Astrocyte of the spinal cord (primary cell): ENCODE measurements at regions not wholly inside any gene's neighbourhood (a gene's known extent, or its start where the extent isn't known, plus 50 kb on each side); places are given as distances from the start of the nearest gene placed in this dataset.

Experiments
- DNase-seq: peaks from one replicate; pipeline ENCODE4 v3.0.0; 2011; ENCODE audit warnings: low read depth, low spot score
- H3K4me3 ChIP-seq: 2 replicates; pipeline ENCODE4 v1.5.1; 2011; ENCODE audit warnings: low read depth, mild to moderate bottlenecking, low read length, moderate library complexity
- CTCF ChIP-seq: IDR thresholded peaks from 2 replicates; pipeline ENCODE4 v1.5.1; 2012; ENCODE audit warnings: low read depth, mild to moderate bottlenecking, low read length, inconsistent platforms
- in situ Hi-C: cut with HindIII; loops from 2 replicates; pipeline ENCODE4 v1.10.0; 2017; ENCODE audit warnings: low sequenced_read_pairs

DNA sequence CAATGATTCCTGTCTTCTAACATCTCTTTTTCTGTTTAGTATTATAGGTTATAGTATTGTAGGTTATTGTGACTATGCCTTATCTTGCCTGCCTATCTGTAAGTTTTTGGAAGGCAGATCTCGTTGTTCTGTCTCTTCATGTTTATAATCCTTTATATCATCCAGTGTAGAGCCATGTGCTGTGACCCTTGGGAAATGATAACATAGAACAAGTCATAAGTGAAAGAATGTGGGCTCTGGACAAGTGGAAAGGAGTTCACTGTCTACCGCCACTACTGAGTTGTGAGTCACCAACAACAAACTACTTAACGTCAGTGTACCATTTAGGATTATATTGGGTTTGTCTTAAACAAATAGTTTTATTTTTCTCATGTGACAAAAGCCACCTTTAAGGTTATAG lies 139.3 kb downstream of the LYPLAL1 start:
- H3K4me3 ChIP-seq: no peak overlapping the region
- peak; percentile 70 for DNase-seq
- TF ChIP-seq CTCF: no peak
- in situ Hi-C loops: no loop called here

- H3K4me3 ChIP-seq: no peak overlapping the region
- peak; percentile 47 for DNase-seq
- in situ Hi-C loops: no loop called here
- no peak for TF ChIP-seq CTCF
Measured at GRCh38 chr1:219310181-219310728, 136.6 kb downstream of the LYPLAL1 start.

- no peak for TF ChIP-seq CTCF
- no peak overlapping the region for H3K4me3 ChIP-seq
- in situ Hi-C loops: no loop called here
- DNase-seq: no peak
Measured at GRCh38 chr1:219308367-219308766, 134.7 kb downstream of the LYPLAL1 start.

DNA sequence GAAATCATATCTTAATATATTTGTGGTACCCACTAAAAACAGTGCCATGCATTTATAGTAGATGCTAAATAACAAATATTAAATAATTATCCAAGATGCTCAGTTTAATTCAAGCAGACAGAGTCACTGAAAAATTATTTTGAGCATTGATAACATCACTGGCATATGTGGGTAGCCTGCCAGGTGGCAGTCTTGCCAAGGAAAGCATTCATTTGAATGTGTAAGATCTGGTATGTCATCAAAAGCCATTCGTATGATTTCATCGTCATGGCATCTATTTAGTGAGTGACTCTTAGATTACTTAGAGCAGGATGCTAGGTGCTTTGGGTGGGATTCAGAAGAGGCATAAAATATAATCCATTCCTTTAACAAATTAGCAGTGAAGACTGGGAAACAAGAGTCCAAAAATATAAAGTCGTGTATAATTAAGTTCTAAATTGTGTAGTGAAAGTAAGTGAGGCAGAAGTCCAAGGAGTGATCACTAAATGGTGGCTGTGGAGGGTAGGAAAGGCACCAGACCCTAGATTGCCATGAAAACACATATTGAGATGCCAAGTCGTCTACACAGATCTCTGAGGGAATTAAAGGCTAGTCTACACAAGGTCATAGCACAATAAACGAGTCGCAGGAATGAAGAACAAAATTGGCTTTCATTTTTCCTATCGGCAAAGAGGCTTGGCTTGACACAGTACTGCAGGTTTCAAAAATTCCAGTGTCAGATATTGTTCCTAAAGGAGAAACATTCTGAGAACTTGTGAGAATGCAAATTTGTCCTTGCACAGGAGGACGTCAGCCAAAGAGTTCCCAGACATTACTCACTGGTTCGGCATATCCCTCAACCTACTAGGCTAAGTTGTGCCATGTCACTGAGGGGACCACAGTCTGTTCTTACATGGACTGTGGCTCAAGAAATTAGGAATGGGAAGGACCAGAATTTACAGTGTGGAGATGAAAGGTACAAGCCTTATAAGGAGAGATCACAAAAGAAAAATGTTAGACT lies 130.8 kb downstream of the LYPLAL1 start:
- H3K4me3 ChIP-seq: no peak overlapping the region
- in situ Hi-C loops: no loop called here
- peak; percentile 67 for DNase-seq
- TF ChIP-seq CTCF: no peak

- no peak for TF ChIP-seq CTCF
- peak; percentile 12 for DNase-seq
- no peak overlapping the region for H3K4me3 ChIP-seq
- in situ Hi-C loops: no loop called here
Measured at GRCh38 chr1:219302697-219303096, 129.0 kb downstream of the LYPLAL1 start.

DNA sequence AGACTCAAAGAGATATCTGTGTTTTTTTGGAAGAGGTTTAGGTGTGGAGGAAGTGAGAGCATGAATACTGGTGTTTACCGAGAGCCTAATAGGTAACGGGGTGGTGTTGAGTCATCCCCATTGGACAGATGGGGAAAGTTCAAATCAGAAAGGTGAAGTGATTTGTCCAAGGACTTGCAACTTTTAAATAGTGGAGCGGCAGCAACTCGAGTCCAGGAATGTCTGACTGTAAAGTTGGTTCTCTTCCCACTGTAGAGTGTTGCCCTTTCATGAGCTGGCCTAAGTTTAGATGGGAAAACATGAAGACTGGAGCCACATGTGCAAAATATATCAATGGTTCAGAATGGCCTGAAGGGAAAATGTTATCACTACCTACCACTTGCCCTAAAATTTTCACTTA lies 125.7 kb downstream of the LYPLAL1 start:
- no peak overlapping the region for H3K4me3 ChIP-seq
- no peak for TF ChIP-seq CTCF
- DNase-seq: no peak
- in situ Hi-C loops: no loop called here
